ENCODE measurements at regions not wholly inside any gene's neighbourhood (a gene's known extent, or its start where the extent isn't known, plus 50 kb on each side); places are given as distances from the start of the nearest gene placed in this dataset.

DNA sequence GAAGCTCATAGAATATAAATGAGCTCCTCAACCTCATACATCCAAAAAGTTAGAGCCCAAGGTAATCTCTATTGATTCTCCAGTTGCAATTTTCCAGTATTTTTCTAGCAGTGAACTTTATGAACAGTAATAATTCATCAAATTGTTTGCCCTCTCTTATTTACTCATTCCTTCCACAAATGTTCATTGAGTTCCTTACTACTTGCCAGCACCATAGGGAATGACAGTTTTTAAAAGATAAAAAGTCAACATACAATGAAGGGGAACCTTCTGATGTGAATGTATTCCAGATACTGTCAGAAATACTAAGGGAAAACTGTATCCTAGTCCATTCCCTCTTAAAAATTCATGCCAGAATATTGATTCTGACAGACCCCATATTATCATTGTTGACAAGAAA is 277.0 kb upstream of the C1orf87 start (continued):
- no peak for TF ChIP-seq POU5F1 (IDR thresholded peaks at IDR 0.05; ENCODE audit: low read depth, low read length)
- TF ChIP-seq TBP (IDR thresholded peaks at IDR 0.05; ENCODE audit: low read depth, low read length): no peak
- TF ChIP-seq EZH2 (IDR thresholded peaks at IDR 0.05; ENCODE audit: low read depth, low read length, severe bottlenecking): no peak
- TF ChIP-seq, protein P1, sequence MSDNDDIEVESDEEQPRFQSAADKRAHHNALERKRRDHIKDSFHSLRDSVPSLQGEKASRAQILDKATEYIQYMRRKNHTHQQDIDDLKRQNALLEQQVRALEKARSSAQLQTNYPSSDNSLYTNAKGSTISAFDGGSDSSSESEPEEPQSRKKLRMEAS (IDR thresholded peaks at IDR 0.05): no peak
- TF ChIP-seq RXRA (IDR thresholded peaks at IDR 0.05; ENCODE audit: insufficient read depth, low read depth, low read length): no peak
- TF ChIP-seq GTF2F1 (IDR thresholded peaks at IDR 0.05; ENCODE audit: borderline replicate concordance, low read depth, low read length): no peak
- TF ChIP-seq SP4 (IDR thresholded peaks at IDR 0.05; ENCODE audit: low read length): no peak
- no peak for TF ChIP-seq JUND (IDR thresholded peaks at IDR 0.05; ENCODE audit: low read length)
- TF ChIP-seq NRF1 (IDR thresholded peaks at IDR 0.05; ENCODE audit: low read depth, low read length): no peak
- TF ChIP-seq EP300 (IDR thresholded peaks at IDR 0.05; ENCODE audit: borderline replicate concordance in 1 of 2, low read depth in 2 of 2, low read length in 2 of 2): no peak
- no peak for TF ChIP-seq KDM4A (IDR thresholded peaks at IDR 0.05; ENCODE audit: low read depth, low read length, severe bottlenecking)
- no peak for TF ChIP-seq RBBP5 (IDR thresholded peaks at IDR 0.05; ENCODE audit: borderline replicate concordance, low read depth, low read length)
- no peak for TF ChIP-seq TEAD4 (IDR thresholded peaks at IDR 0.05; ENCODE audit: low read depth, low read length)
- TF ChIP-seq KDM5A (IDR thresholded peaks at IDR 0.05; ENCODE audit: low read length): no peak
